SK-N-SH treated with all-trans-retinoic acid at 6 μM for 48 hours (cell line): ENCODE measurements at regions not wholly inside any gene's neighbourhood (a gene's known extent, or its start where the extent isn't known, plus 50 kb on each side); places are given as distances from the start of the nearest gene placed in this dataset.

Experiments
- CSRNP3 ChIP-seq: fragments of 250-450 bp; sonication (Bioruptor Pico); IDR thresholded peaks from 2 replicates; pipeline ENCODE4 v1.5.1; 2021; ENCODE audit warnings: mild to moderate bottlenecking, moderate library complexity
- OSR1 ChIP-seq: fragments of 250-450 bp; sonication (Bioruptor Pico); IDR thresholded peaks from 2 replicates; pipeline ENCODE4 v1.8.0; 2022; ENCODE audit warnings: moderate library complexity, mild to moderate bottlenecking, inconsistent platforms
- POU6F1 ChIP-seq: fragments of 250-450 bp; sonication (Bioruptor Pico); IDR thresholded peaks from 2 replicates; pipeline ENCODE4 v1.8.0; 2021; ENCODE audit warnings: low read depth, mild to moderate bottlenecking, moderate library complexity, borderline replicate concordance
- TOX ChIP-seq: fragments of 250-450 bp; sonication (Bioruptor Pico); IDR thresholded peaks from 2 replicates; pipeline ENCODE4 v1.8.0; 2021; ENCODE audit warnings: mild to moderate bottlenecking, moderate library complexity, borderline replicate concordance
- ZFP30 ChIP-seq: fragments of 450-650 bp; formaldehyde crosslinking; IDR thresholded peaks from 2 replicates; pipeline ENCODE4 v1.5.0; 2022; ENCODE audit warnings: mild to moderate bottlenecking, moderate library complexity

GRCh38 chr9:78502566-78502965 lies 205.6 kb downstream of the PSAT1 start:
- TF ChIP-seq POU6F1 (CRISPR knock-in tag) (no peak), CSRNP3 (CRISPR knock-in tag) (no peak), ZFP30 (no peak), TOX (no peak), OSR1 (CRISPR knock-in tag) (no peak)
